ENCODE measurements at regions not wholly inside any gene's neighbourhood (a gene's known extent, or its start where the extent isn't known, plus 50 kb on each side); places are given as distances from the start of the nearest gene placed in this dataset. TPM values are rescaled to one million over a fixed set of nuclear protein-coding genes. Genes with fewer than 3 reads are reported as not detected.

DNA sequence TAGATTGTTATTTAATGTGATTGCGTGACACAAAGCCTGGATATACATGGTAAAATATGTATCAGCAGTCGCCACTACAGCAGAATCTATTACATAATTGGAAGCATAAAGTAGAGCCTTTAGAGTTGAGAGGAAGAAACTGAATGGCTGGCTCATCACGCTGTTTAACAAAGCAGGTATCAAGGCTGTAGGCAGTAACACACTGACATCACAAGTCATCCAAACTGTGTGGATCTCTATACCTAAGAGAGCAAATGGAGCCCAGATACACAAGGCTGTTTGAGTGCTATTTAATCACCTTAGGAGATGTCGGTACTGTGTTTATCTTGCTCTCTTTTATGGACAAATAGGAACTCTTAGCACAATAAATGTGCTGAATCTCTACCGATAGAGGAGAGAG is 864.4 kb downstream of the VGLL3 start:
- no peak for DNase-seq
- H4K20me1 ChIP-seq (ENCODE audit: insufficient read depth) = no peaks in the 10 kb centered on the region
- no peaks in the 10 kb centered on the region for H3F3A ChIP-seq (ENCODE audit: insufficient read depth)
- H3K4me3 ChIP-seq = no peak overlapping the region
- no peak overlapping the region for H3K27ac ChIP-seq
- H3K4me1 ChIP-seq (ENCODE audit: insufficient read depth) = no peaks in the 10 kb centered on the region
- no peaks in the 10 kb centered on the region for H3K79me2 ChIP-seq (ENCODE audit: insufficient read depth)
- in situ Hi-C loops (cut with MboI) = no loop called here
- TF ChIP-seq EZH2phosphoT487 (IDR thresholded peaks at IDR 0.05; ENCODE audit: insufficient read depth, low read depth) (no peak), EZH2 (IDR thresholded peaks at IDR 0.05; ENCODE audit: insufficient read depth, poor library complexity, severe bottlenecking) (no peak)
- H3K4me2 ChIP-seq (ENCODE audit: unreplicated experiment) = no peak overlapping the region
- H2AFZ ChIP-seq = no peak overlapping the region
- WGBS, 2 experiments (ENCODE audit: low coverage in 1 of 2, low lambda C conversion rate in 2 of 2, missing lambda C conversion rate in 2 of 2) = 24 to 32% methylated on average over 5 of the region's 5 CpGs
- no peaks in the 10 kb centered on the region for H3K9me3 ChIP-seq (ENCODE audit: low read depth)
- no peaks in the 10 kb centered on the region for H3K27me3 ChIP-seq (replicated peaks; ENCODE audit: insufficient read depth)
- no peaks in the 10 kb centered on the region for H3K36me3 ChIP-seq (ENCODE audit: low read depth)
- no peaks in the 10 kb centered on the region for H3K9me2 ChIP-seq (ENCODE audit: insufficient read depth)
- H3K9ac ChIP-seq = no peak overlapping the region

Small RNA genes lying in the stretch of these regions (small RNA-seq; reads per million reads assigned to genes)
- gene AC108706.1 (ENCODE audit: low read depth, low replicate concordance) (not detected), gene RNU6-1129P (ENCODE audit: low read depth, low replicate concordance) (not detected)

All from GM23248 (cell line).